ENCODE measurements at regions not wholly inside any gene's neighbourhood (a gene's known extent, or its start where the extent isn't known, plus 50 kb on each side); places are given as distances from the start of the nearest gene placed in this dataset.

- H3K27me3 ChIP-seq (replicated peaks in 1 of 7): no peaks in the 10 kb centered on the region
- no peak for DNase-seq
- H3K4me1 ChIP-seq: no peaks in the 10 kb centered on the region
- WGBS, 5 donors: 70 to 95% (median 86%) methylated on average over 2 of the region's 2 CpGs
- intact Hi-C loops (cut with DNase I; ENCODE audit: low total_unique reads): no loop called here
- H3K9me3 ChIP-seq: peaks cover 0 to 9% (median 0%) of the 10 kb centered on the region in 8 donors
- no peak overlapping the region for H3K27ac ChIP-seq
- H3K36me3 ChIP-seq: no peaks in the 10 kb centered on the region
- no peak overlapping the region for H3K4me3 ChIP-seq
- TF ChIP-seq POLR2A (IDR thresholded peaks at IDR 0.05) (no peak), POLR2AphosphoS5 (IDR thresholded peaks at IDR 0.05) (no peak)
- TF ChIP-seq, protein P1, sequence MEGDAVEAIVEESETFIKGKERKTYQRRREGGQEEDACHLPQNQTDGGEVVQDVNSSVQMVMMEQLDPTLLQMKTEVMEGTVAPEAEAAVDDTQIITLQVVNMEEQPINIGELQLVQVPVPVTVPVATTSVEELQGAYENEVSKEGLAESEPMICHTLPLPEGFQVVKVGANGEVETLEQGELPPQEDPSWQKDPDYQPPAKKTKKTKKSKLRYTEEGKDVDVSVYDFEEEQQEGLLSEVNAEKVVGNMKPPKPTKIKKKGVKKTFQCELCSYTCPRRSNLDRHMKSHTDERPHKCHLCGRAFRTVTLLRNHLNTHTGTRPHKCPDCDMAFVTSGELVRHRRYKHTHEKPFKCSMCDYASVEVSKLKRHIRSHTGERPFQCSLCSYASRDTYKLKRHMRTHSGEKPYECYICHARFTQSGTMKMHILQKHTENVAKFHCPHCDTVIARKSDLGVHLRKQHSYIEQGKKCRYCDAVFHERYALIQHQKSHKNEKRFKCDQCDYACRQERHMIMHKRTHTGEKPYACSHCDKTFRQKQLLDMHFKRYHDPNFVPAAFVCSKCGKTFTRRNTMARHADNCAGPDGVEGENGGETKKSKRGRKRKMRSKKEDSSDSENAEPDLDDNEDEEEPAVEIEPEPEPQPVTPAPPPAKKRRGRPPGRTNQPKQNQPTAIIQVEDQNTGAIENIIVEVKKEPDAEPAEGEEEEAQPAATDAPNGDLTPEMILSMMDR (IDR thresholded peaks at IDR 0.05 in 8 of 11, conservative IDR thresholded peaks at IDR 0.05 in 3 of 11): no peak
Observed at GRCh38 chr9:85248514-85249312, 493.0 kb downstream of the AGTPBP1 start.

DNA sequence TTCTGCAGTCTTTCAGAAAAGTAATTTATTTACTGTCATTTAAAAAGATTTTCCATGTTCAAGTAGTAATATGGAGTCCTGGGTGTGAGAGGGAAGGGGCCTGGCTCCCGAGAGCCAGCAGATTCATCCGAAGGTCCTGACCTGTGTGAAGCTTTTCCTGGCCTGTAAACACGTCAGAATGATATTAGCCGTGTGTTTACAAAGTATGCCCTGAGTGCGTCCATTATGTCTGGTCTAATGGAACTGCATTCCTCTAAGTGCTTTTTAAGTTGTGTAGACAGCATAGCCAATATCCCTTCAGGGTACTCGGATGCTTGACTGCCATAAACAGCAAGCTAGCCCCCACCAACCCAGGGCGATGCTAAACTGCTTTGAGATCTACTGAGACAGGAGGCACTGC, 495.2 kb downstream of the AGTPBP1 start:
- no peaks in the 10 kb centered on the region for H3K36me3 ChIP-seq
- no peaks in the 10 kb centered on the region for H3K27me3 ChIP-seq (replicated peaks in 1 of 7)
- no peaks in the 10 kb centered on the region for H3K4me1 ChIP-seq
- H3K27ac ChIP-seq: no peak overlapping the region
- no peak for DNase-seq
- no peaks in the 10 kb centered on the region for H3K9me3 ChIP-seq
- intact Hi-C loops (cut with DNase I; ENCODE audit: low total_unique reads): no loop called here
- 76 to 90% (median 84%) methylated on average over 7 of the region's 7 CpGs for WGBS, 5 donors
- H3K4me3 ChIP-seq: no peak overlapping the region
- TF ChIP-seq POLR2AphosphoS5 (IDR thresholded peaks at IDR 0.05) (no peak), POLR2A (IDR thresholded peaks at IDR 0.05) (no peak)
- TF ChIP-seq, protein P1 (IDR thresholded peaks at IDR 0.05 in 8 of 11, conservative IDR thresholded peaks at IDR 0.05 in 3 of 11): no peak

DNA sequence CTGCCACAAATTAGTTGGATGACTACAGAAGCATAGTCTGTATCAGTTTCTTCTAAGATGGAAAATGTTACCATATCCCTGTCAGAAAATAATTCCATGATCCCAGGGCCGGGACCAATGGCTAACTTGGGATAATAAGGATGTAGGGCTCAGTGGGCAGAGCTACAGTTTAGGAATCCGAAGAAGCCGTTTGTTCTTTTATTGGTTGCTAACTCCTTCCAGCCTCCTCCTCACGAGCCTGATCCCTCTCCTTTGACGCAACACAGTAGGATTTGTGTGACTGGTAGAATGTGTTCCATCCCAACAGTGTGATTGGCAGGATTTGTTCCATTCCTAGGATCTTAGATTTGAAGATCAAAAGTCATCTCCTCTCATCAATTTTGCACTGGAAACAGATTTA, 496.9 kb downstream of the AGTPBP1 start:
- no peak for DNase-seq
- H3K36me3 ChIP-seq: no peaks in the 10 kb centered on the region
- no peak for TF ChIP-seq POLR2A (IDR thresholded peaks at IDR 0.05)
- TF ChIP-seq, protein P1 (IDR thresholded peaks at IDR 0.05 in 8 of 11, conservative IDR thresholded peaks at IDR 0.05 in 3 of 11): no peak
- no peak for TF ChIP-seq POLR2AphosphoS5 (IDR thresholded peaks at IDR 0.05)
- H3K27ac ChIP-seq: no peak overlapping the region
- H3K4me3 ChIP-seq: no peak overlapping the region
- 75 to 86% (median 78%) methylated on average over 5 of the region's 5 CpGs for WGBS, 5 donors
- no peaks in the 10 kb centered on the region for H3K27me3 ChIP-seq (replicated peaks in 1 of 7)
- intact Hi-C loops (cut with DNase I; ENCODE audit: low total_unique reads): no loop called here
- peaks cover 0 to 6% (median 2%) of the 10 kb centered on the region in 8 donors for H3K9me3 ChIP-seq
- no peaks in the 10 kb centered on the region for H3K4me1 ChIP-seq

DNA sequence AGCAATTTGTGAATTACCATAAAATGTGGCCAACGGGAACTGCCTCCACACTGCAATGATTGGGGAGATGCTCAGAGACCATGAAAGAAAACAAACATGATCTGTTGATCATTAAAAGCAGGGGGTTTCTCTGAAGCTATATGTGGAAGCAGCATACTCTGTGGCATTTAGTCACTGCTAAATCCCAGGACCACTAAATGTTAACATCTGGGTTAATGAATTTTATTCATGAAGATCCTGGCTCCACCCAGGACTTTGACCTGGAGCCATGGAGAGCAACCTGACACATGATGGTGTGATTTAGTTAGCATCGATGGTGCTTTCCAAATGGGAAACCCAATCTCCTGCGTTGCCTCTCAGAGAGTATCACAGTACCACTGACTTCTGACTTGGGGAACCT, 497.8 kb downstream of the AGTPBP1 start:
- Histone ChIP-seq H3K27me3 (replicated peaks in 1 of 7) (no peaks in the 10 kb centered on the region), H3K4me1 (no peaks in the 10 kb centered on the region), H3K9me3 (peaks cover 0 to 13% (median 7%) of the 10 kb centered on the region in 8 donors), H3K36me3 (no peaks in the 10 kb centered on the region), H3K27ac (no peak overlapping the region), H3K4me3 (no peak overlapping the region)
- no peak for DNase-seq
- intact Hi-C loops (cut with DNase I; ENCODE audit: low total_unique reads): no loop called here
- TF ChIP-seq POLR2A (IDR thresholded peaks at IDR 0.05) (no peak), POLR2AphosphoS5 (IDR thresholded peaks at IDR 0.05) (no peak)
- TF ChIP-seq, protein P1 (IDR thresholded peaks at IDR 0.05 in 8 of 11, conservative IDR thresholded peaks at IDR 0.05 in 3 of 11): no peak
- 82 to 97% (median 93%) methylated on average over 3 of the region's 3 CpGs for WGBS, 5 donors

All from spleen (tissue), 11 donors.